K562 (cell line): ENCODE measurements at regions not wholly inside any gene's neighbourhood (a gene's known extent, or its start where the extent isn't known, plus 50 kb on each side); places are given as distances from the start of the nearest gene placed in this dataset.

Experiments used
- ATAC-seq: fragments of 200-7000 bp; cut with Tn5 transposase; 3 replicates; pipeline ENCODE4 v1.9.1; 2020; ENCODE audit warnings: moderate library complexity
- BruUV-seq: library from RNA; stranded (reverse); fragments of 400-500 nt; replicated peaks from 2 replicates; lab custom pipeline; 2021; lab: Mats Ljungman, UMichigan
- CTCF ChIA-PET: fragments of 300-600 bp; formaldehyde crosslinking; extraction: SDS; loops from one replicate; lab custom pipeline; 2021; ENCODE audit warnings: low intra/inter-chr PET ratio; lab: Yijun Ruan, JAX
- POLR2A ChIA-PET: fragments of 300-600, 350-650 bp; sonication (Branson Sonifier 250); formaldehyde crosslinking; extraction: SDS; loops from one replicate; lab custom pipeline; 2021; ENCODE audit warnings: antibody characterized with exemption, inconsistent platforms; lab: Yijun Ruan, JAX
- DNase-seq, 4 experiments: peaks; one replicate each; pipeline versions ENCODE4 v3.0.0 to v3.0.0-alpha.2; 2011 to 2018; ENCODE audit warnings: low spot score in 3 of 4, mixed read lengths in 3 of 4; ENCODE audit errors: extremely low read depth in 1 of 4
- FAIRE-seq: peaks from 2 replicates; lab custom pipeline; 2011; peaks lifted over from hg19 to GRCh38; lab: Jason Lieb, UNC
- H2AFZ ChIP-seq: 2 replicates; pipeline ENCODE4 v1.6.0; 2011; ENCODE audit warnings: low read depth, low read length, control low read depth, inconsistent platforms
- H3K27ac ChIP-seq: fragments of 200-600 bp; 3 replicates; pipeline ENCODE4 v1.8.0; 2011; ENCODE audit warnings: low read depth, mild to moderate bottlenecking, control low read depth, inconsistent platforms, low read length, moderate library complexity, mixed read lengths; ENCODE audit errors: extremely low read depth
- H3K27me3 ChIP-seq, 2 experiments: fragments of 300-600 bp in 1 of 2; 2 replicates in 1 of 2; 3 replicates in 1 of 2; pipeline versions ENCODE4 v1.6.0 to v1.8.0; 2011; ENCODE audit warnings: inconsistent platforms in 2 of 2, low read length in 2 of 2, mild to moderate bottlenecking in 1 of 2, mixed read lengths in 1 of 2, moderate library complexity in 1 of 2; ENCODE audit not compliant: control insufficient read depth in 2 of 2, insufficient read depth in 2 of 2
- H3K36me3 ChIP-seq: fragments of 300-600 bp; 3 replicates; pipeline ENCODE4 v1.8.0; 2011; ENCODE audit warnings: mild to moderate bottlenecking, low read length, inconsistent platforms; ENCODE audit not compliant: control insufficient read depth, insufficient read depth
- H3K4me1 ChIP-seq, 2 experiments: fragments of 200-600 bp in 1 of 2; replicated peaks in 1 of 2; 2 replicates in 1 of 2; 3 replicates in 1 of 2; pipeline versions ENCODE4 v1.5.1 to v1.8.0; 2011; ENCODE audit warnings: inconsistent platforms in 2 of 2, low read length in 2 of 2, mild to moderate bottlenecking in 1 of 2, mixed read lengths in 1 of 2, moderate library complexity in 1 of 2; ENCODE audit not compliant: control insufficient read depth in 2 of 2, insufficient read depth in 2 of 2
- H3K4me2 ChIP-seq: 2 replicates; pipeline ENCODE4 v1.6.1; 2011; ENCODE audit warnings: low read length, control low read depth, inconsistent platforms, mixed read lengths; ENCODE audit not compliant: insufficient read depth
- H3K4me3 ChIP-seq: fragments of 200-600 bp; sonication (generic), shearing (Covaris generic); 2 replicates; pipeline ENCODE4 v1.5.1; 2016; ENCODE audit warnings: control low read depth, inconsistent platforms
- H3K79me2 ChIP-seq: fragments of 200-600 bp; 3 replicates; pipeline ENCODE4 v1.8.0; 2011; ENCODE audit warnings: low read length, inconsistent platforms; ENCODE audit not compliant: control insufficient read depth, insufficient read depth
- H3K9ac ChIP-seq, 2 experiments: 2 replicates each; pipeline versions ENCODE4 v1.6.0 to v1.6.1; 2011; ENCODE audit warnings: low read depth in 2 of 2, low read length in 2 of 2, control low read depth in 1 of 2, inconsistent platforms in 1 of 2, mild to moderate bottlenecking in 1 of 2, mixed read lengths in 1 of 2; ENCODE audit not compliant: insufficient read depth in 1 of 2
- H3K9me1 ChIP-seq: one replicate; pipeline ENCODE4 v1.6.0; 2011; ENCODE audit warnings: inconsistent platforms, mild to moderate bottlenecking, low read length, moderate library complexity; ENCODE audit not compliant: control insufficient read depth, insufficient read depth
- H3K9me3 ChIP-seq: replicated peaks from 2 replicates; pipeline ENCODE4 v1.5.1; 2011; ENCODE audit warnings: low read depth, low read length, inconsistent platforms; ENCODE audit not compliant: control insufficient read depth, insufficient read depth
- H4K20me1 ChIP-seq: replicated peaks from 2 replicates; pipeline ENCODE4 v1.6.1; 2011; ENCODE audit warnings: low read length, inconsistent platforms, mixed read lengths; ENCODE audit not compliant: control insufficient read depth, insufficient read depth
- CBX2 ChIP-seq: fragments of 200-600 bp; sonication (generic); IDR thresholded peaks from one replicate; pipeline ENCODE4 v1.6.1; 2012; ENCODE audit warnings: mild to moderate bottlenecking, low read length, inconsistent platforms; ENCODE audit not compliant: insufficient read depth, poor library complexity, severe bottlenecking
- CCNT2 ChIP-seq: IDR thresholded peaks from 2 replicates; pipeline ENCODE4 v1.6.1; 2011; ENCODE audit warnings: borderline replicate concordance, low read depth, mild to moderate bottlenecking, moderate library complexity, mixed read lengths, low read length; ENCODE audit not compliant: insufficient read length; ENCODE audit errors: extremely low read depth
- ETV1 ChIP-seq: fragments of 450-650 bp; conservative IDR thresholded peaks from 2 replicates; pipeline ENCODE4 v1.6.1; 2016; ENCODE audit warnings: missing genetic modification characterization, control low read depth, low read depth, missing compliant biosample characterization
- FOS ChIP-seq: IDR thresholded peaks from 3 replicates; pipeline ENCODE4 v1.6.1; 2011; ENCODE audit not compliant: insufficient read length; ENCODE audit errors: extremely low read depth
- FOXJ3 ChIP-seq: sonication (generic); formaldehyde crosslinking; IDR thresholded peaks from 2 replicates; pipeline ENCODE4 v1.4.0; 2020; ENCODE audit warnings: mild to moderate bottlenecking, missing genetic modification reagents
- MAFF ChIP-seq: IDR thresholded peaks from 2 replicates; pipeline ENCODE4 v1.6.1; 2012; ENCODE audit warnings: low read length, improper control_type of control experiment
- POLR2A ChIP-seq: fragments of 450-650 bp; conservative IDR thresholded peaks from 2 replicates; pipeline ENCODE4 v1.6.1; 2016
- RAD21 ChIP-seq, 2 experiments: fragments of 250-450 bp in 1 of 2; fragments of 450-650 bp in 1 of 2; sonication (Bioruptor Pico) in 1 of 2; formaldehyde crosslinking in 1 of 2; IDR thresholded peaks in 1 of 2; conservative IDR thresholded peaks in 1 of 2; 2 replicates each; pipeline versions ENCODE4 v1.4.0 to v1.8.0; 2020 to 2022; ENCODE audit warnings: mild to moderate bottlenecking in 2 of 2, moderate library complexity in 1 of 2
- RBM34 ChIP-seq: fragments of 200-400 bp; formaldehyde crosslinking; IDR thresholded peaks from 2 replicates; pipeline ENCODE4 v1.6.1; 2018; ENCODE audit warnings: low read length, borderline replicate concordance; ENCODE audit not compliant: insufficient read depth
- SIN3A ChIP-seq, 2 experiments: fragments of 150-350 bp in 1 of 2; IDR thresholded peaks; 2 replicates each; pipeline ENCODE4 v1.6.1; 2011 to 2016; ENCODE audit warnings: borderline replicate concordance in 2 of 2, low read depth in 2 of 2, low read length in 2 of 2, mild to moderate bottlenecking in 2 of 2, moderate library complexity in 2 of 2; ENCODE audit not compliant: control insufficient read depth in 1 of 2
- SMC3 ChIP-seq: conservative IDR thresholded peaks from 2 replicates; pipeline ENCODE4 v1.6.1; 2011; ENCODE audit warnings: low read depth, low read length, improper control_type of control experiment; ENCODE audit not compliant: insufficient read depth
- STAT5B ChIP-seq: fragments of 250-450 bp; sonication (Bioruptor Pico); IDR thresholded peaks from 2 replicates; pipeline ENCODE4 v1.8.0; 2021; ENCODE audit warnings: mild to moderate bottlenecking, inconsistent platforms
- ZNF24 ChIP-seq: fragments of 450-650 bp; IDR thresholded peaks from 2 replicates; pipeline ENCODE4 v1.6.1; 2016
- ZNF263 ChIP-seq: sonication (generic); formaldehyde crosslinking; IDR thresholded peaks from 2 replicates; pipeline ENCODE4 v1.8.0; 2022; ENCODE audit warnings: mild to moderate bottlenecking, missing genetic modification reagents, borderline replicate concordance
- WGBS: fragments of 100-300 bp; shearing (Covaris generic); methylation state at CpG from one replicate; pipeline ENCODE4 v1.1.6; 2016; ENCODE audit warnings: low coverage, mixed read lengths; ENCODE audit not compliant: insufficient coverage; ENCODE audit errors: missing lambda C conversion rate; 5-methylcytosine and 5-hydroxymethylcytosine counted together
- in situ Hi-C: fragments of 300-500 bp; cut with MboI; formaldehyde crosslinking; loops from 4 replicates; pipeline ENCODE4 v1.15.0; 2018; ENCODE audit warnings: inconsistent platforms, mixed read lengths
- intact Hi-C: fragments of 100-400 bp; cut with micrococcal nuclease; formaldehyde crosslinking; loops from 2 replicates; pipeline ENCODE4 v1.14.2; 2022

DNA sequence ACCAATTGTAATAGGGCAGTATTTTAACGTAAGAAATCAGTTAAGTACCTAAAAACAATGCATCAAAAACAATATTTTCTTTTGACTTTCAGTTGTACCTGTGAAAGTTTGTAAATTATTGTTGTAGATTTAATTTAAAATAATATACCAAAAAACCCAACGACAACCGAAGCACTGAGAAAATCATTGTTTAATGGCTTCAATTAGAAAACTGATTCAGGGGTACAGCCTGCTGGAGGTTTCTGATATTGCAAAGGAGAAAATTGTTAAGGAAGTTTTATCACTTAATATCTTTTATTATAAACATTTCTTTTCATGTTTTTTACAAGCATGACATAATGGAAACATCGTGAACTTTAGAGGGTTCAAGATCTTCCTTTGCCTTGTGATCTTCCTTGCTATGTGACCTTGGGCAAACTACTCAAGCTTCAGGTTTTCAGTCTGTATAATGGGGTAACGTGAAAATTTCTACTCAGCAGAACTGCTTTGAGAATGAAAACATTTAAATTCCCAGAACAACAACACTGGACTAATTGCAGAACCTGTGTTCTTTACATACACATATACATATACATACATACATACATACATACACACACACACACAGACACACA is 76.3 kb upstream of the GLS start:
- WGBS: 19% methylated on average over 5 of the region's 5 CpGs
- peak in 1 of 4 experiments; percentile 13 for DNase-seq
- POLR2A ChIA-PET: no interaction called here
- TF ChIP-seq RAD21 (CRISPR knock-in tag; conservative IDR thresholded peaks at IDR 0.05 in 1 of 2, IDR thresholded peaks at IDR 0.05 in 1 of 2) (peak; percentile 56 to 63), FOXJ3 (CRISPR knock-in tag) (no peak), SMC3 (peak; percentile 21; the same call in 1 of the 2 replicates), STAT5B (CRISPR knock-in tag) (no peak), SIN3A (IDR thresholded peaks at IDR 0.05; ENCODE audit: borderline replicate concordance in 2 of 2, control insufficient read depth in 1 of 2, low read depth in 2 of 2, low read length in 2 of 2) (no peak), ZNF263 (no peak), ETV1 (tag) (no peak), CCNT2 (no peak), FOS (no peak), POLR2A (no peak), ZNF24 (no peak), MAFF (no peak), CBX2 (no peak), RBM34 (no peak)

More for the DNA sequence above, 76.3 kb upstream of the GLS start:
- H3K36me3 ChIP-seq: no peaks in the 10 kb centered on the region
- H4K20me1 ChIP-seq: no peaks in the 10 kb centered on the region
- H3K79me2 ChIP-seq: no peaks in the 10 kb centered on the region
- intact Hi-C loops (loop anchor here (10.0 kb wide), 3 partner anchors 269 to 709 kb away; partner anchors contain the start of gene NEMP2), in situ Hi-C loops (no loop called here)
- no peaks in the 10 kb centered on the region for H3K27me3 ChIP-seq
- H3K9me3 ChIP-seq: no peaks in the 10 kb centered on the region
- no peaks in the 10 kb centered on the region; a peak in 1 of 5 replicates for H3K4me1 ChIP-seq
- H2AFZ ChIP-seq: no peak overlapping the region
- no peak overlapping the region for H3K9ac ChIP-seq
- no peak overlapping the region for H3K4me2 ChIP-seq
- FAIRE-seq: peak; percentile 84
- H3K4me3 ChIP-seq: no peak overlapping the region
- H3K27ac ChIP-seq: no peak overlapping the region
- no peaks in the 10 kb centered on the region for H3K9me1 ChIP-seq
- BruUV-seq: no TSS peak
- CTCF ChIA-PET: interaction anchor here (0.8 to 1.4 kb wide), 3 partner anchors 192 to 1144 kb away, joined by 3 to 5 read pairs (median 4); partner anchors contain the start of gene ASNSD1
- ATAC-seq: no peak
